ENCODE measurements at regions not wholly inside any gene's neighbourhood (a gene's known extent, or its start where the extent isn't known, plus 50 kb on each side); places are given as distances from the start of the nearest gene placed in this dataset.

GRCh38 chr18:27899893-27900292, 277.0 kb downstream of the CDH2 start:
- DNase-seq: no peak

DNA sequence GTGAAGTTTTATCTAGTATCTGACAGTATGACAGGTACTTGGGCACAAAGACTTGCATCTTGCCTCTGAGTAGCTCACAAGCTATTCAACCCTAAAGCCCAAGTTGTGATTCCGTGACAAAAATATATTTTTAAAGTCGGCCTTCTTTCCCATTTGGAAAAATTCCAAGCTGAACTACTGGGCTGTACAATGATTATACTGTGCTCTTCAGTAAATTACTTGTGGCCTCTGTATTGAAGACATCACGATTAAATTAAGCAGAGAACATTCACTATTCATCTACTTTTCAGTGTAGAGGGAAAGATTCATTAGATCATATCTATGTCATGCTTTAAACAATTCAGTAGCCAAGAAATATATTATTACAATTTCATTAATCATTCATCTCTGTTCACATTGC, 282.2 kb downstream of the CDH2 start:
- DNase-seq: no peak

DNA sequence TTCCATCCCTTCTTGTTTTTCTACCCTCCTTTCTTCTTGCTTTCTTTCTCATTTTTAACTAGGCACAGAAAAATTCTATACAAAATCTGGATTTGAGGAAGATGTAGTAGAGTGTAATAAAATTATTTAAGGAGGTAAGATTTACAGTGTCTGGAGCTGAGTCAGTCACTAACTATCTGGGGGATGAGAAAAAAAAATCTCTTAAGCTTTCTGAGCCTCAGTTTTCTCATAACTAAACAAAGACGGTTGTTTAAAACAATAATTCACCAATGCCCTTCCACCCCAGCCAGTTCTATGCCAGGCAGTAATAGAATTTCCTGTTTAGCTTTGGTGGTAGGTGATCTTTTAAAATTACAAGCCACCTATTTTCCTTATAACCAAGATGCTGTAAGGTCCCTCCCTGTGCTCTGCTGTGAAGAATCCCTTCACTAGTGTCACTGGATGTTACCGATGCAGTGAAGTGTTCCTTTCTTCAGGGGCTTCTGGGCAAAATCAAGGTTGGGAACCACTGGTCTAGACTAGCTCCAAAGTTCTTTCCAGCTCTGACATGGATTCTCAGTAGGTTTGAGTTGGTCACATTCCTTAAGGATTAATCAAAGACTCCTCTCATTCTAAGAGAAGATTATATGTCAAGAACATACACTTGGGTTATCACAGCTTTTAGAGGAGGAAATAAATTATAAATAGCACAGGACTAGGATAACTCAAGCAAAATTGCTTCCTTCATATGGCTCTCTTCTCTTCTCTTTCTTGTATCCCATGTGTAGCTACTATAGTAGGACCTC, 289.0 kb downstream of the CDH2 start:
- DNase-seq: no peak

DNA sequence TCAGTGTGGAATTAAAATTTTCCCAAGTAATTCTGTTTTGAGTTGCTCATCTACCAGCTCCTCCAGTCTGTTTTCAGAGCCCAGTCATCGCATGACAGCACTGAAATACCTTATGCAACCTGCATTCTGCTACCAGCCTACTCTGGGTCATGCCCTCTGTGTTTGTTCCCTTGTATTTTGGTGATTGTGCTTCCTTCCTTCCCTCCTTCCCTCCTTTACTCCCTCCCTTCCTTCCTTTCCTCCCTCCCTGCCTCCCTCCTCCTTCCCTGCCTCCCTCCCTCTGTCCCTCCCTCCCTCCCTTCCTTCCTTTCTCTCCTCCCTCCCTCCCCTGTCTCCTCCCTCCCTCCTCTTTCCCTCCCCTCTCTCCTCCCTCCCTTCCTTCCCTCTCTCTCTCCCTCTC, 289.6 kb downstream of the CDH2 start:
- DNase-seq: no peak

- no peak for DNase-seq
Measured at GRCh38 chr18:27879540-27879939, 297.4 kb downstream of the CDH2 start.

- no peak for DNase-seq
Measured at GRCh38 chr18:27871726-27872125, 305.2 kb downstream of the CDH2 start.

- no peak for DNase-seq
Measured at GRCh38 chr18:27869735-27870134, 307.2 kb downstream of the CDH2 start.

- DNase-seq: no peak
Measured at GRCh38 chr18:27865431-27865830, 311.5 kb downstream of the CDH2 start.

DNA sequence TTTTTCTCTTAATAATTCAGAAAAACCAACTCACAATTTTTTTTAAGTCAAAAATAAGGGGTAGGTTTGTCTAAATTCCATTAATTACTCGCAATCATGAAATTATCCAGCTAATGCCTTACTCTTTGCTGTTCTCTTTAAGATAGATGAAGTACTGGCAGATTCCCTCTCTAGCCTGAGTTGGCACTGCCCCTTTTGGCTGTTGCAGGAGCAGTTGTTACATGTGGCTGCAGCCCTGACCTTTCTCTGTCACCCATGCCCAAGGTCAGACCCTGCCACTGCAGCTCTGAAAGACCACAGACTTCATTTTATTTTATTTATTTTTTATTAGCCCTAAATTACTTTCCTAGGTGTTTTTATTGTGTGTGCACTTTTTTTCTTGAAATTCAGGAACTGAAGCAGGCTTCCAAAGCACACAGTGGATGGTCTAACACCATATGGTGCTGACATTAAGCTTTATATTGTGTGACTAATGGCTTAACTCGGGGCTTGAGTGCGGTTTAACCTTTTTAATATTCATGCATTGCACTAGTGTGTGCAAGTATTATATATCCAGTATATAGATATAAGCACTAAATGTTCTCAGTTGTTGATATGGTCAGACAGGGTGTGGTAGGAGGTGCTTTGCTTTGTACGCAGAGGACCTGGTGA, 313.0 kb downstream of the CDH2 start:
- DNase-seq: no peak

DNA sequence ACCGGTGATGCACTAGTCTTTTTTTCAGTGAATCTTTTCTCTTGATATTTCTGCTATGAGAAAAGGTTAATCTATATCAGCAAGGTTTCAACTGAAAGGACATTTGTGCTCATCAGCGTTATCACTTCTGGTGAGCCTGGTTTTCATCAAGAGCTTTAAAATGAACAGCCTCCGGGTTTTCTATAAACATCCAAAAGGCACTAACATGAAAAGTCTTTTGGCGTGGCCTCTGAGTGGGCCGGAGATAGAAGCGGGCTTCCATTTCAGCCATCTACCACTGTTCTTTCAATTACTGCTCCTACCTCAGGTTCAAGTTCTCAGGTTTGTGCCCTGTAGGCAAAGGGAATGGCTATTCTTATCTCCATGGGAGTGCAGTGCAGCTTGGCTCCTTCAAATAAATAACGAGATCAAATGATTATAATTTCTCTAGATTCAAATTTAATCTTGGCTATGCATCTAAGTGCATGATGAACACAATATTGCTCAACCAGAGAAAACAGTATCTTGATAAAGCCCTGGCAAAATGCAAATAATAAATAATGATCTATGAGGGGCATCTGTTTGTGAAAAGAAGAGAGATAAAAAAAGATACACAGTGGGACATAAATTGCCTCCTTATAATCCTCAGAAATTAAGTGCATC, 314.8 kb downstream of the CDH2 start:
- DNase-seq: no peak

GRCh38 chr18:27861539-27861938, 315.4 kb downstream of the CDH2 start:
- DNase-seq: no peak

- DNase-seq: no peak
Measured at GRCh38 chr18:27860701-27861107, 316.2 kb downstream of the CDH2 start.

- DNase-seq: no peak
Measured at GRCh38 chr18:27860011-27860410, 316.9 kb downstream of the CDH2 start.

GRCh38 chr18:27856820-27857219, 320.1 kb downstream of the CDH2 start:
- DNase-seq: no peak

GRCh38 chr18:27855486-27855885, 321.4 kb downstream of the CDH2 start:
- DNase-seq: no peak

- DNase-seq: no peak
Measured at GRCh38 chr18:27854631-27855030, 322.3 kb downstream of the CDH2 start.

GRCh38 chr18:27848336-27848735, 328.6 kb downstream of the CDH2 start:
- DNase-seq: no peak

GRCh38 chr18:27847412-27847811, 329.5 kb downstream of the CDH2 start:
- DNase-seq: no peak

- DNase-seq: no peak
Measured at GRCh38 chr18:27845897-27846296, 331.0 kb downstream of the CDH2 start.

DNA sequence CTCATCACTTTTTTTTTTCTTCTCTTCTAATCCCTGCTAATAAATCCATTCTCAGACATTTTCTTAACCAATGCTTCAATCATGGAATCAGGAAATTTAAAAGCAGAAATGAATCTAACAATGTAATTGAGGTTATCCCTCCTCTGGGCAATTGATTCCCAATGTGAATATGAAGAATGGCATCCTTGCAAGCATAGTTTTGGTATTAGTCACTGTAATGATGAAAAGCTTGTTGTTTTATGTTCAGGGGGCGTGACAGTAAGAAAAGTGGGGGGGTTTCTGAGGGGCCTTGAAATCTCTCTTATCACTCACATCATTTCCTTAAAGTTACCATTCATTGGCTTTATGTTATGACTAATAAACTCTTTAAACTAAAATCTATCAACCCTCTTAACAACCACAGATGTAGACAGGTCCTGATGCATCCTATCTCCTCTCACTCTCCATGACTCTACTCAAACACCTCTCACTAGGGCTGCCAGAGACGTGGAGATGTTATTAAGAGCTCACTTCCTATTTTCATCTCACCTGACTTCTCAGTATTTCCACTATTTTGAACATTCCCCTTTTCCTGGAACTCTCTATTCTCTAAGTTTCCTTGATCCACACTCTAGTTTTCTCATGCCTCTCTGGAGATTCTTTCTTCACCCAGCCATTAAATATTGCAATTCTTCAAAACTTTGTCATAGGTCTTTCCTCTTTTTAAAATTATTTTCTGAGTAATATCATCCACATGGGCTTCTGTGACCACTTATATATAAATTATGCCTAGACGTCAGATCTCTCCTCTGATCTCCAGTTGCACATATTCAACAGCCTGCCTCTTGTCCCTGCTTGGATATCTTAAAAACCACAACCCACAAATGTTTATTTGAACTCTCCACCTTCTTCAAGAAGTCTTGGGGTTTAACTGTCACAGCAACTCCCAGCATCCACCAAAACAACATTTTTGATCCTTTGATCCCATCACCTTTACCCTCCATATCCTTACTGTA, 332.9 kb downstream of the CDH2 start:
- DNase-seq: no peak

DNA sequence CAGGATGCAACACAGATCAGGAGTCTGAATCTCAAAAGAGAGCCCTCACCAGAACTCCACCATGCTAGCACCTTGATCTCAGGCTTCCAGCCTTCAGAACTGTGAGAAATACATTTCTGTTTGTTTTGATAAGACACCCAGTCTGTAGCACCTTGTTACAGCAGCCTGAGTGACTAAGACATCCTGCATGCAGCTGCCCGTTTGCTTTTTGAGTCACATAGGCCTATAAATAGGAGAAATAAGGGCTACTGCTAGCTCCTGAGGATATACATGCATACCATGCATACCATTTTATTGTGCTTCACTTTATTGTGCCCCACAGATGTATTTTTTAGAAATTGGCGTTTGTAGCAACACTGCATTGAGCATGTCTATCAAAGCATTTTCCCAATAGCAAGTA, 337.8 kb downstream of the CDH2 start:
- no peak for DNase-seq

DNA sequence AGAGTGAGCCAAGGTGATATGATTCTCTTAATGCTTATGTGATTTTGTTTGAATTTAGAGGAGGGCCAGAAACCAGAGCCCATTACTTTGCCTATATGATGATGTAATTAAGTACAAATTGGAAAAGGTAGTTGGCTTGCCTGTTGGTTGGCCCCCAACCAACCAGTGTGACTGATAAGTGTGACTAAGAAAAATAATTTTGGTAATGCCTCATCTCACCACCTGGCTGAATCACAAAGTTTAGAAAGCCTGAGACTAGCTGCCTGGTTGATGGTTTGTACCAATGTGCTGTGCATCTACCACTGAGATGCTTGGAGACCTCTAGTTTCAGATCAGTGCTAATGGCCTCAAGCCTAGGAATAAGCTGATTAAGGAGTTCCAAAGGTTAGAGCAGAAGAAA, 338.7 kb downstream of the CDH2 start:
- no peak for DNase-seq

Measured in skin of body (tissue), 1 donor.